Panc1 (cell line): ENCODE measurements at regions not wholly inside any gene's neighbourhood (a gene's known extent, or its start where the extent isn't known, plus 50 kb on each side); places are given as distances from the start of the nearest gene placed in this dataset.

Experiments
- ATAC-seq: fragments of 200-7000 bp; cut with Tn5 transposase; 2 replicates; pipeline ENCODE4 v1.9.1; 2020; ENCODE audit warnings: mild to moderate bottlenecking, moderate library complexity
- BruUV-seq: library from RNA; stranded (reverse); fragments of 400-500 nt; replicated peaks from 2 replicates; lab custom pipeline; 2021; lab: Mats Ljungman, UMichigan
- CTCF ChIA-PET: fragments of 300-600 bp; sonication (Branson Sonifier 250); formaldehyde crosslinking; loops from one replicate; lab custom pipeline; 2022; ENCODE audit warnings: antibody characterized with exemption; lab: Charles Lee
- POLR2A ChIA-PET: fragments of 300-600 bp; sonication (Branson Sonifier 250); formaldehyde crosslinking; loops from one replicate; lab custom pipeline; 2022; ENCODE audit warnings: antibody characterized with exemption; lab: Charles Lee
- DNase-seq: peaks from one replicate; pipeline ENCODE4 v3.0.0-alpha.2; 2010; ENCODE audit warnings: low read depth, low spot score
- H3K27ac ChIP-seq: 2 replicates; pipeline ENCODE4 v1.5.1; 2011; ENCODE audit warnings: mild to moderate bottlenecking, low read length, inconsistent platforms
- H3K27me3 ChIP-seq: fragments of 200-500 bp; sonication (Bioruptor generic); 2 replicates; pipeline ENCODE4 v1.6.0; 2014; ENCODE audit warnings: low read length, inconsistent platforms; ENCODE audit not compliant: control insufficient read depth, insufficient read depth
- H3K36me3 ChIP-seq: fragments of 200-500 bp; sonication (Bioruptor generic); 2 replicates; pipeline ENCODE4 v1.5.1; 2014; ENCODE audit warnings: inconsistent platforms, mild to moderate bottlenecking, low read length, moderate library complexity; ENCODE audit not compliant: control insufficient read depth, insufficient read depth
- H3K4me1 ChIP-seq: 2 replicates; pipeline ENCODE4 v1.5.1; 2011; ENCODE audit warnings: inconsistent platforms, mild to moderate bottlenecking, low read length, moderate library complexity; ENCODE audit not compliant: control insufficient read depth, insufficient read depth
- H3K4me3 ChIP-seq, 2 experiments: 2 replicates each; pipeline ENCODE4 v1.5.1; 2011 to 2012; ENCODE audit warnings: low read depth in 2 of 2, low read length in 2 of 2, mild to moderate bottlenecking in 2 of 2, inconsistent platforms in 1 of 2, moderate library complexity in 1 of 2
- H3K9me3 ChIP-seq: fragments of 200-500 bp; sonication (Bioruptor generic); 2 replicates; pipeline ENCODE4 v1.5.1; 2014; ENCODE audit warnings: low read depth, mild to moderate bottlenecking, inconsistent platforms, low read length, moderate library complexity; ENCODE audit not compliant: control insufficient read depth, insufficient read depth
- CTCF ChIP-seq: fragments of 450-650 bp; IDR thresholded peaks from 2 replicates; pipeline ENCODE4 v1.5.1; 2017; ENCODE audit warnings: mild to moderate bottlenecking
- POLR2AphosphoS5 ChIP-seq: IDR thresholded peaks from 2 replicates; pipeline ENCODE4 v1.6.1; 2012; ENCODE audit warnings: mild to moderate bottlenecking, low read depth, low read length, moderate library complexity
- REST ChIP-seq, 2 experiments: IDR thresholded peaks; 2 replicates each; pipeline ENCODE4 v1.6.1; 2011 to 2012; ENCODE audit warnings: low read depth in 2 of 2, control low read depth in 1 of 2, low read length in 1 of 2, mild to moderate bottlenecking in 1 of 2, moderate library complexity in 1 of 2; ENCODE audit not compliant: insufficient read depth in 1 of 2
- SIN3A ChIP-seq: IDR thresholded peaks from 2 replicates; pipeline ENCODE4 v1.6.1; 2012; ENCODE audit warnings: low read depth, mild to moderate bottlenecking, low read length, moderate library complexity, borderline replicate concordance; ENCODE audit not compliant: insufficient read depth
- TCF7L2 ChIP-seq: IDR thresholded peaks from 2 replicates; pipeline ENCODE4 v1.6.1; 2011; ENCODE audit warnings: mild to moderate bottlenecking, low read depth, low read length, inconsistent platforms
- in situ Hi-C: cut with HindIII; loops from 2 replicates; pipeline ENCODE4 v1.10.0; 2016; ENCODE audit warnings: low sequenced_read_pairs, low pct_unique_long_range_greater_than_20kb
- intact Hi-C: fragments of 100-400 bp; cut with micrococcal nuclease; formaldehyde crosslinking; loops from one replicate; pipeline ENCODE4 v1.10.0; 2022; ENCODE audit not compliant: unreplicated experiment

- ATAC-seq (no peak), DNase-seq (no peak)
- no TSS peak for BruUV-seq
- CTCF ChIA-PET = no interaction called here
- Histone ChIP-seq H3K4me3 (no peak overlapping the region), H3K27me3 (no peaks in the 10 kb centered on the region), H3K36me3 (no peaks in the 10 kb centered on the region), H3K4me1 (0 out of 2 replicates have a peak, but pooled peaks cover 2% of the 10 kb centered on the region), H3K27ac (no peak overlapping the region), H3K9me3 (no peaks in the 10 kb centered on the region)
- no peak for TF ChIP-seq TCF7L2
- no peak for TF ChIP-seq REST (IDR thresholded peaks at IDR 0.05; ENCODE audit: insufficient read depth in 1 of 2, low read depth in 2 of 2, low read length in 1 of 2)
- no peak for TF ChIP-seq POLR2AphosphoS5
- no peak for TF ChIP-seq CTCF
- TF ChIP-seq SIN3A = no peak
- in situ Hi-C loops = no loop called here
- POLR2A ChIA-PET = no interaction called here
- intact Hi-C loops = no loop called here
Observed at GRCh38 chr12:42936260-42936659, 346.7 kb upstream of the PRICKLE1 start.

- Histone ChIP-seq H3K9me3 (no peaks in the 10 kb centered on the region), H3K4me3 (no peak overlapping the region), H3K27me3 (no peaks in the 10 kb centered on the region), H3K4me1 (0 out of 2 replicates have a peak, but pooled peaks cover 2% of the 10 kb centered on the region), H3K36me3 (no peaks in the 10 kb centered on the region), H3K27ac (no peak overlapping the region)
- CTCF ChIA-PET = no interaction called here
- no TSS peak for BruUV-seq
- POLR2A ChIA-PET = no interaction called here
- in situ Hi-C loops = no loop called here
- ATAC-seq = no peak
- no peak for TF ChIP-seq REST (IDR thresholded peaks at IDR 0.05; ENCODE audit: insufficient read depth in 1 of 2, low read depth in 2 of 2, low read length in 1 of 2)
- intact Hi-C loops = no loop called here
- DNase-seq = no peak
Observed at GRCh38 chr12:42935756-42936155, 346.2 kb upstream of the PRICKLE1 start.
